Suprapubic skin (tissue), 4 donors: ENCODE measurements at regions not wholly inside any gene's neighbourhood (a gene's known extent, or its start where the extent isn't known, plus 50 kb on each side); places are given as distances from the start of the nearest gene placed in this dataset.

Experiments used
- CTCF ChIP-seq, 2 donors: fragments of 200-600 bp in 1 of 2; fragments of 450-650 bp in 1 of 2; sonication (generic) in 1 of 2; IDR thresholded peaks; one replicate each; pipeline ENCODE4 v1.5.1; 2016 to 2019; ENCODE audit warnings: antibody characterized with exemption in 2 of 2, mild to moderate bottlenecking in 1 of 2, moderate library complexity in 1 of 2
- POLR2A ChIP-seq, 2 donors: fragments of 450-650 bp; IDR thresholded peaks; one replicate each; pipeline ENCODE4 v1.6.1; 2017; ENCODE audit warnings: antibody characterized with exemption in 2 of 2, mild to moderate bottlenecking in 2 of 2, moderate library complexity in 2 of 2
- POLR2AphosphoS5 ChIP-seq, 3 donors: sonication (generic); formaldehyde crosslinking; IDR thresholded peaks; one replicate each; pipeline ENCODE4 v1.6.1; 2017; ENCODE audit warnings: antibody characterized with exemption in 3 of 3

GRCh38 chr22:49562685-49563249, 264.9 kb downstream of the BRD1 start:
- no peak for TF ChIP-seq CTCF (IDR thresholded peaks at IDR 0.05)
- TF ChIP-seq POLR2A (IDR thresholded peaks at IDR 0.05) = no peak
- no peak for TF ChIP-seq POLR2AphosphoS5 (IDR thresholded peaks at IDR 0.05)
